ENCODE measurements at regions not wholly inside any gene's neighbourhood (a gene's known extent, or its start where the extent isn't known, plus 50 kb on each side); places are given as distances from the start of the nearest gene placed in this dataset.

DNA sequence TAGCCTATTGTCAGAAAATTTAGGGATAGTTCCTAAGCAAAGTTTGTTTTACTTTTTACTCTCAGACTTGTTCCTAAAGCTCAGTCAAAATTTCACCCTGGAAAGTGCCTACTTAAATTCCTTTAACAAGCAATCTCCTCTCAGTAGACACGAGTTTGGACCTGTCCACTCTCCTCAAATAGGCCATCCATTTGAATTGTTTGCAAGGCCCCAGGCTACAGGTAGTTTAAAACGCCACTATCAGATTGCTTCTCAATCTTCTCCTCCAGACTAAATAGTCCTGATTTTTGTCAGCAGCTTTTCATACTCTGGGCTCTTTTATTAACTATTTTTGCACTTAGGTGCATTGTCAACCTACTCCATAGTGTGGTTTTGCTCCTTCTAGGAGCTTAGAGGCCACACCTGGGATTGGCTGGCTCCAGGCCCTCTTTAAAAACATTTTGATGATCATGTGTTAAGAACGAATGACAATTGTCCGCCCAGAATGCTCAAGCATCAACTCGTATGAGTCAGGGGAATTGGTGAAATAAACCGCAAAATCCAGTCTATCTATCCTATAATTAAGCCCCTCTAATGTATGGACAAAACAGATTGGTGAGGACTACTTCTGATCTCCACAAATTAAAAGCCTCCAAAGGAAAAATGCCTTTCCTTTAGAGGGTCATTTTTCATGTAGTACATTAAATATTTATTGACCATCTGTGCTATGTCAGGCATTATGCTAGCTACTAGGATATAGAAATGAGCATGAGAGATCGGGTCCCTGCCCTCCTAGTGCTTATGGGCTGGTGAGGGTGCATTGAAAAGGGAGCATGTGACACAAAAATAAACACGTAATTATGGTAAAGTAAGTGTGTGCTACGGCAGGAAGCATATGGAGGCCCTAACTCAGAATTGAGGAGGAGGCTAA lies 333.8 kb upstream of the TNP1 start:
- TF ChIP-seq, protein P1, sequence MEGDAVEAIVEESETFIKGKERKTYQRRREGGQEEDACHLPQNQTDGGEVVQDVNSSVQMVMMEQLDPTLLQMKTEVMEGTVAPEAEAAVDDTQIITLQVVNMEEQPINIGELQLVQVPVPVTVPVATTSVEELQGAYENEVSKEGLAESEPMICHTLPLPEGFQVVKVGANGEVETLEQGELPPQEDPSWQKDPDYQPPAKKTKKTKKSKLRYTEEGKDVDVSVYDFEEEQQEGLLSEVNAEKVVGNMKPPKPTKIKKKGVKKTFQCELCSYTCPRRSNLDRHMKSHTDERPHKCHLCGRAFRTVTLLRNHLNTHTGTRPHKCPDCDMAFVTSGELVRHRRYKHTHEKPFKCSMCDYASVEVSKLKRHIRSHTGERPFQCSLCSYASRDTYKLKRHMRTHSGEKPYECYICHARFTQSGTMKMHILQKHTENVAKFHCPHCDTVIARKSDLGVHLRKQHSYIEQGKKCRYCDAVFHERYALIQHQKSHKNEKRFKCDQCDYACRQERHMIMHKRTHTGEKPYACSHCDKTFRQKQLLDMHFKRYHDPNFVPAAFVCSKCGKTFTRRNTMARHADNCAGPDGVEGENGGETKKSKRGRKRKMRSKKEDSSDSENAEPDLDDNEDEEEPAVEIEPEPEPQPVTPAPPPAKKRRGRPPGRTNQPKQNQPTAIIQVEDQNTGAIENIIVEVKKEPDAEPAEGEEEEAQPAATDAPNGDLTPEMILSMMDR (IDR thresholded peaks at IDR 0.05), result no peak
- TF ChIP-seq EP300 (IDR thresholded peaks at IDR 0.05), result no peak
- no peak for TF ChIP-seq POLR2AphosphoS5 (IDR thresholded peaks at IDR 0.05)
- TF ChIP-seq POLR2A (IDR thresholded peaks at IDR 0.05), result no peak
